GM19324 (cell line): ENCODE measurements at regions not wholly inside any gene's neighbourhood (a gene's known extent, or its start where the extent isn't known, plus 50 kb on each side); places are given as distances from the start of the nearest gene placed in this dataset.

ENCODE experiments used
- ATAC-seq: cut with Tn5 transposase; IDR thresholded peaks from one replicate; pipeline ENCODE4 v1.9.1; 2021; ENCODE audit warnings: mild to moderate bottlenecking, moderate library complexity; ENCODE audit not compliant: unreplicated experiment, low FRiP score

DNA sequence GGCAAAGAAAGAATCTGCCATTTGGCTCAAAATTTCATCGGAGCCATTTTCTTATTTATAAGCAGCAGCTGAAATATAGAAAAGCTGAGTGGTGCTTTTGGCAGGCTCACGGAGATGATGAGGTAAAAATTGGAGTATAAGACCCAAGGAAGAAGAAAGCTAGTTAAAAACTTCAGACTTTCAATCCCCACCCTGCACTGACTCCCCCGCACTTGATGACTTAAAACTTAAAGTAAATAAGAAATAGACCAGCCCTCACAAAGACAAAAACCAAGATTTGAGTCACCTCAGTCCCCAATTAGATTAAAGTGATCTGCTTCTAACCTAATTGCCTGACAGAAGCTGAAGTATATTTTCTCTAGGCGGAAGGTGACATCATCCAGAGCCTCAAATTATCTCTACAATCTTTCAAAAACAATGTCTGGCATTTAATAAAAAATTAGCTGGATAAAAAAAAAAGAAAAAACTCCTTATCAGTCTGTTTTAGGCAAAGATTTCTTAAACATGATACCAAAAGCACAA lies 124.0 kb upstream of the PJA2 start:
- no peak for ATAC-seq

DNA sequence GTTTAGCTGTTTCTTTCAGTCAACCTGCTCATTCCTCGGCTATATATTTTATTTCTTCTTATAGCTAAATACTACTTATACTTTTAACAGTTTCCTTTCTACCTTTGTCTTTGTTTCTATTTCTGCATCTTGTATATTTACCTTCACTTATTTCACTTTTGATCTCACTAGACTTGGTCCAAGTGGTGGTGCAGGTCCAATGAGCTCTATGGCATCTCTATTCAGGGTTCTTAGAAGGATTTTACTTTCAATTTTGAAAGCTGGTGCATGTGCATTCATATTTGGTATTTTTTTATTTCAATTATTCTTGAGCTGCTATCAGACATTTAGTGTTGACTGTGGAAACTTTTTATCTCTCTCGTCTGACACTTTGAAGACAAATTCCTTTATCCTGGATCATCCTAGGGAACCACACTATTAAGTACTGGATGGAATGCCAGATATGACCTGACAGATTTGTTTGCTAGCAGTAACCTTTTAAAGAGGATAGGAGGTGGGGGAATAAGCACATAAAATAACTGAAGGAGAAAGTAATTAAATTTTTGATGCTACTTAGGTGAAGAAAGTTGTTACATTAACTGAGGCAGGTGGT lies 123.1 kb upstream of the PJA2 start:
- ATAC-seq = no peak

- ATAC-seq = no peak
These were observed 121.5 kb upstream of the PJA2 start for GRCh38 chr5:109531262-109531661.

- no peak for ATAC-seq
These were observed 120.2 kb upstream of the PJA2 start for GRCh38 chr5:109529987-109530386.

GRCh38 chr5:109529520-109529919 lies 119.7 kb upstream of the PJA2 start:
- ATAC-seq = no peak

DNA sequence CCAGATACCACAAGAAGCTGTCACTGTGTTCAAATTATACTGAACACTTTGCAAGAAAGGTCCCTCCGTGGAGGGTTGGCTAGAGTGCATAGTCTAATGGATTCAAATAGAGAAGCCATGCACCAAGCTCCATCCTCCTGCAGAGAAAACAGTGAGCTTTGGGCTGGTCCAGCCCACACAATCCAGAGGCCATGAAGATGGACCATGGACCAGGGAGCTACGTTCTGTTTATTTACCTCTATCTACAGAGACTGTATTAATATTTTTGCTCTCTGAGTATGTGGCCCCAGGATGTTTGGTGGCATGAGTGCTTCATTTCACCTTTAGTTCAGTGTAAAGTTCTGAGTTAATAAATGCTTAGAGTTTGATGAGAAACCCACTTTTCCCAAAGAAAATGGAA lies 114.8 kb upstream of the PJA2 start:
- no peak for ATAC-seq

DNA sequence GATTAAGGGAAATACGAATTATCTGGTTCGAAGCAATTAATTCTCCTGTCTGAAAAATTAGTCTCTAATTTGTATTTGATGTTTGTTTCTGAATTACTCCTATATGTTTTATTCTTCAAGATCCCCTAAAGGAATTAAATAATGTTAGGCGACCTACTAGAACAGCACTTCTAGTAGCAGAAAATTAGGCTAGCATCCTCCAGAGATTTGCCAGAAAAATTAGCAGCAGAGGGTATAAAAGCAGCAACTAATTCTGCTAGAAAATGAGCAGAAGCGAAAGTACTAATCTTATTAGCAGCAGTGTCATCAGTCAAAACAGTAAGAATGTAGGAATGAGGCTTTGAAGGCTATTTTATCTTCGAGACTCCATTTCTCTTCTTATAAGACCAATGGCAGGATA lies 114.3 kb upstream of the PJA2 start:
- no peak for ATAC-seq

GRCh38 chr5:109522404-109522803 lies 112.6 kb upstream of the PJA2 start:
- no peak for ATAC-seq

DNA sequence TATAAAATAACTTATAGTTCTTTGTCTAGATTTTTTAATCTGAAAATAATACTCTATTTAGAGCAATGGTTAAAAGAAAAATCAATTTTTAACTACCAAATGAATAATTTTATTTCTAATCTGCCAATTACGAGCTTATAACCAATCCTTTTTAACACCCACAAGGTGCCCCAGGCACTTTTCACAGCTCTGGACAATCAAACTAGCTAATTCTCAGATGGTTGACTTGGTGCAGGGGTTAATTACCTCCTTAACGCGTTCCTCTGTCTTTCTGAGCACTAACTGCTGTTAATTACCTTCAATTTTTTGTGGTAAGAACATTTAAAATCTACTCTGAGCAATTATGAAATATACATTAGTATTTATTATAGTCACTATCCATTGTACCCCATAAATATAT lies 109.6 kb upstream of the PJA2 start:
- ATAC-seq = no peak

- no peak for ATAC-seq
These were observed 106.6 kb upstream of the PJA2 start for GRCh38 chr5:109516390-109516789.

DNA sequence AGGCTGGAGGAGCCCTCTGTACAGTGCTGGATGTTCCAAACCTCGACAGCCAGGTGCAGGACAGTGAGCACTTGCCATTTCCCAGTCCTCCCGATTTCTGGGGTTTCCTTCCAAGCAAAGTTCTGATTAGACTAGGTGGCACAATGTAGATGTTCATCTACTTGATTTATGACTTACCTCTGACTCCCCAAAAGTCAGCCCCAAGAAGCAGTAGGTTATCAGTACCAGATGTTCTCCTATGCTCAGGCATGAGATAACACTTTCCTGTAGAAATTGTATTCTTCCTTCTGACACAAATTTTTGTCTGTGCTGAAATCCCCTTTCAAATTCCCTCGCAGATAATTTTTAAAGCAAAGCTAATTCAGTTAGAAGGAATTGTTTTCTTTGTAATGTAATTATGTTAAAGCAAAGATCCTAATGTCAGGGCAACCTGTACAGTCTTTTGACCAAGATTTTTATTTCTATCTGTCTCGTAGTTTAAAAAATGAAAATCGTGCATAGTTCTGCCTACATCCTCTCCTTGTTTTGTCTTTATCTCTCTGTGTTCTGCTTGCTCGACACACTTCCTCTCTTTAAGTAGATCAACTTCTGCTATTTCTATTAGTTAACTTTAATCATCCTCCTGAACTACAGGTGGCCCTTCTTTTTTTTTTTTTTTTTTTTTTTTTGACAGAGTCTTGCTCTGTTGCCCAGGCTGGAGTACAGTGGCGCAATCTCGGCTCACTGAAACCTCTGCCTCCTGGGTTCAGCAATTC lies 102.4 kb upstream of the PJA2 start:
- ATAC-seq = no peak

- no peak for ATAC-seq
These were observed 96.8 kb upstream of the PJA2 start for GRCh38 chr5:109506556-109506955.

DNA sequence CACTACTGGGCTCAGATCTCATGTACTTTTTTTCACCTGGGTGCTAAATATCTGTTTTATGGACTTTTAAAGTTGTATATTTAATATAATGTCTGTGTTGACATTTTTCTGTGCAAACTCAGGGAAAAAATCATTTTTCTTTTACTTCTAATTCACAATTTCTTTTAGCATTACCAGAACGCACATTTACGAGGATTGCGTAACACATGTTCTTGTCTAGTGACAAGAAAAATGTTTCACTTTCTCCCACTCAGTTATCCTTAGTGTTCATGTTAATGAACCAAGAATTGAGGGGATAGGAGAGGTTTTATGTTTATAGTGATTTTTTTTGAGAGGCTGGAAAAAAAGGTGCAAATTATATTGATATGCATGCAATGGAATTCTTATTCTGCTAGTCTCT lies 86.3 kb upstream of the PJA2 start:
- ATAC-seq = no peak

GRCh38 chr5:109487753-109488420 lies 78.1 kb upstream of the PJA2 start:
- no peak for ATAC-seq

DNA sequence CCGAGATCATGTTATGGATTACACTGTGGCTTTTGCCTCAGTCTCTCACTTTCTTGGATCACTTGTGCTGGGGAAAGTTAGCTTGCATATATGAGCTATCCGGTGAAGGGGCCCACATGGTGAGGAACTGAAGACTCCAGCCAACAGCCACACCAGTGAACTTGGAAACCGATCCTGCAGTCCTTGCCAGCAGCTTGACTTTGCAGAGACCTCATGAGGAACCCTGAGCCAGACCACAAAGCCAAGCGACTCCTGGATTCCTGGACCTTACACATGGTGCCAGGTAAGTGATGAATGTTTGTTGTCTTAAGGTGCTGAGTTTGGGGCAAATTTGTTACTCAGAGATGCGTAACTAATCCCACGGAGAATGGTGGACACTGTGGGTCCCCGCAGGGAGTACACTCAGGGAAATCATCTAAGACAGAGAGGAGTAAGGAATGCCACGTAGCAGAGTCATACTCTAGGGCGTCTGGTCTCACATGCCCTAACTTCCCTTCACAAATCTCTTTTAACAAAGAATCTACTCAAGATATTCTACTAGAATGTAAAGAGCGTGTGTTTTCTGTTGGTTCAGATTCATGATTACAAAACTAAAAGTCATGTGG lies 76.5 kb upstream of the PJA2 start:
- no peak for ATAC-seq

- ATAC-seq = no peak
These were observed 75.3 kb upstream of the PJA2 start for GRCh38 chr5:109485030-109485429.

DNA sequence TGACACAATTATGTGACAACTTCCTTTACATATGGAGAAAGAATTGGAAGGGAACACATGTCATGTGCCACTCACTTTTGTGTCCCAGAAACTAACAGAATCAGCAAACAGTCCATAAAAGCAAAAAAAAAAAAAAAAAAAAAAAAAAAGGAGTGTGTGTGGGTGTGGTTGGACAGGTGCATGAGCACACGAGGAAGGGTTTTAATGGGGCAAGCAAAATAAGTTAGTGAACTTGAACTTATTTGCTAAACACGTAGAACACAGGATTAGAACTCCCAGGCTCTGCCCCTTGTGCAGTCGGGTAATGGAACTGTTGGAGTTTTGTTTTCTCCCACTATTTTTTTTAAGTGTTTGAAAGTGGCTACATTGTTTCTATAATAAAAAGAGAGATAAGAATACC lies 74.8 kb upstream of the PJA2 start:
- ATAC-seq = no peak

- ATAC-seq = no peak
These were observed 73.7 kb upstream of the PJA2 start for GRCh38 chr5:109483395-109483971.

DNA sequence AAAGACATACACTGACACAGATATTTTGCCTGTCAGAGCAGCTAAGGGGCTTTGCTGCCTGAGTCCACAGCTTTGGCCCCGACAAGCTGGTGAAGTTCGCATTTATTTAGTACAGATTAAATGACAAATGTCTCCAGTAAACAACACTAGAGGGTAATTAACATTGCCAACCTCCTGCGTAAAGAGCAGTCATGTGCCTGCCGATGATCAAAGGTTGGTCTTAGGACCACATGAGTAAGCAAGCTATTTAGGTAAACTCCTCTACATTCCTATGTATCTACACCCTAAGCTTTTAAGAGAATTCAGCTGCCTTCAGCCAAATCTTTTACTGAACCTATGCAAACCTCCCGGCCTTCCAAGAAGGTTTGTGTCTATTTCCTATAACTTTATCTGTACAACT lies 73.0 kb upstream of the PJA2 start:
- no peak for ATAC-seq

GRCh38 chr5:109479260-109479860 lies 69.6 kb upstream of the PJA2 start:
- no peak for ATAC-seq

DNA sequence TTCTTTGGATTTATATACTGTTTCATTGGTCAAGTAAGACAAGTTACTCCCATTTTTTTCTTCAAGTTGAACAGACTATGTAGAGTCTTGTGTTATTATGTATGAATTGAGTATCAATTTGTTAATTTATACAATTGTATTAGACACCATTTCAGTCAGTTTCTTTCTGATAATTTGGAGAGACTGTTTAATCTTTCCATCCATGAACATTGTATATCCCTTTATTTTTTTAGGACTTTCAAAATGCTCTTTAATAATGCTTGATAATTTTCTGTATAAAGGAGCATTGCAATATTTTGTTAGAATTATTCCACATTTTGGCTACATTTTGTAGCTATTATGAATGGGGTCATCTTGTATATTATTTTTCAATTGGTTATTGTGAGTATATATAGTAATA lies 69.1 kb upstream of the PJA2 start:
- no peak for ATAC-seq
